ENCODE measurements at regions not wholly inside any gene's neighbourhood (a gene's known extent, or its start where the extent isn't known, plus 50 kb on each side); places are given as distances from the start of the nearest gene placed in this dataset.
"Not testable (repeated sequence)": the region's sequence is repeated elsewhere in the genome, so short reads cannot be mapped to it uniquely, and the experiment has no call there.

GRCh38 chr16:16938009-16938408 is 532.8 kb downstream of the XYLT1 start:
- DNase-seq (ENCODE audit: low spot score), result no peak

GRCh38 chr16:16938980-16939379 is 531.8 kb downstream of the XYLT1 start:
- DNase-seq (ENCODE audit: low spot score), result no peak

- DNase-seq (ENCODE audit: low spot score), result no peak
Observed at GRCh38 chr16:16940351-16940750, 530.4 kb downstream of the XYLT1 start.

GRCh38 chr16:16942849-16943248 is 527.9 kb downstream of the XYLT1 start:
- not testable (repeated sequence) for DNase-seq (ENCODE audit: low spot score)

GRCh38 chr16:16945207-16945606 is 525.6 kb downstream of the XYLT1 start:
- no peak for DNase-seq (ENCODE audit: low spot score)

GRCh38 chr16:16956376-16956775 is 514.4 kb downstream of the XYLT1 start:
- DNase-seq (ENCODE audit: low spot score), result no peak

- DNase-seq (ENCODE audit: low spot score), result no peak
Observed at GRCh38 chr16:16960785-16961184, 510.0 kb downstream of the XYLT1 start.

GRCh38 chr16:16966439-16966838 is 504.3 kb downstream of the XYLT1 start:
- DNase-seq (ENCODE audit: low spot score), result no peak

GRCh38 chr16:16971042-16971441 is 499.7 kb downstream of the XYLT1 start:
- no peak for DNase-seq (ENCODE audit: low spot score)

GRCh38 chr16:16972831-16973230 is 497.9 kb downstream of the XYLT1 start:
- DNase-seq (ENCODE audit: low spot score), result no peak

GRCh38 chr16:16973707-16974591 is 496.8 kb downstream of the XYLT1 start:
- no peak for DNase-seq (ENCODE audit: low spot score)

- DNase-seq (ENCODE audit: low spot score), result no peak
Observed at GRCh38 chr16:16982614-16983013, 488.1 kb downstream of the XYLT1 start.

- DNase-seq (ENCODE audit: low spot score), result no peak
Observed at GRCh38 chr16:16983582-16983981, 487.2 kb downstream of the XYLT1 start.

- not testable (repeated sequence) for DNase-seq (ENCODE audit: low spot score)
Observed at GRCh38 chr16:16984091-16984490, 486.7 kb downstream of the XYLT1 start.

- DNase-seq (ENCODE audit: low spot score), result no peak
Observed at GRCh38 chr16:16985707-16986106, 485.1 kb downstream of the XYLT1 start.

GRCh38 chr16:16988963-16989362 is 481.8 kb downstream of the XYLT1 start:
- DNase-seq (ENCODE audit: low spot score), result no peak

- no peak for DNase-seq (ENCODE audit: low spot score)
Observed at GRCh38 chr16:16989368-16989767, 481.4 kb downstream of the XYLT1 start.

GRCh38 chr16:16991711-16992110 is 479.0 kb downstream of the XYLT1 start:
- DNase-seq (ENCODE audit: low spot score), result no peak

- DNase-seq (ENCODE audit: low spot score), result no peak
Observed at GRCh38 chr16:16992975-16993765, 477.6 kb downstream of the XYLT1 start.

- DNase-seq (ENCODE audit: low spot score), result no peak
Observed at GRCh38 chr16:16994831-16995230, 475.9 kb downstream of the XYLT1 start.

- no peak for DNase-seq (ENCODE audit: low spot score)
Observed at GRCh38 chr16:16996827-16997226, 473.9 kb downstream of the XYLT1 start.

- no peak for DNase-seq (ENCODE audit: low spot score)
Observed at GRCh38 chr16:16997349-16997748, 473.4 kb downstream of the XYLT1 start.

GRCh38 chr16:17001471-17001870 is 469.3 kb downstream of the XYLT1 start:
- no peak for DNase-seq (ENCODE audit: low spot score)
